ENCODE measurements at regions not wholly inside any gene's neighbourhood (a gene's known extent, or its start where the extent isn't known, plus 50 kb on each side); places are given as distances from the start of the nearest gene placed in this dataset.

GRCh38 chr7:15007507-15007906 is 105.0 kb upstream of the DGKB start:
- H3K9me3 Mint-ChIP-seq, result peaks cover under 1% of the 10 kb centered on the region
- no peaks in the 10 kb centered on the region for H3K4me1 Mint-ChIP-seq
- ATAC-seq (ENCODE audit: low read depth) (no peak), DNase-seq (no peak)
- H3K4me3 Mint-ChIP-seq, result no peak overlapping the region
- ChIA-PET CTCF (no interaction called here), POLR2A (no interaction called here)
- no peak for TF ChIP-seq CTCF (IDR thresholded peaks at IDR 0.05)
- H3K27ac Mint-ChIP-seq, result no peak overlapping the region
- intact Hi-C loops (cut with micrococcal nuclease), result no loop called here
- no peaks in the 10 kb centered on the region for H3K36me3 Mint-ChIP-seq (ENCODE audit: low read depth)
- no peaks in the 10 kb centered on the region for H3K27me3 Mint-ChIP-seq

DNA sequence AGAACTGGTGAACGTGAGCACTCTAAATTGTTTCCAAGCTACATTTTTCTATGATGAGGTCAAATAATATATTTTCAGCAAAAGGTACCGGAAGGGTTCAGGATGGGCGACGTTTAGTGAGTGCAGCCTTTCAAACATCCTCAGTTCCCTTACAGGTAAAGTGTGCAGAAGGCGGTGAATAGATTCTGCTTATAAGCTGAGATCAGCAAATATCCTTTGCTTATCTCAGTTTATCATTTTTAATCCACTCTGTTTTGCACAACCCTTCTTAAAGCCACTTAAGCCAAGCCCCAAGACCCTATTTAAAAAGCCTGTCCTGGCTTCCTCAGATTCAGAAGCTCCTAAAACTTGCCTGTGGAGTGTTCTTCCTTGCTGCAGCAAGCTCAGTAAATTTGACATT is 103.1 kb upstream of the DGKB start:
- Mint-ChIP-seq H3K27ac (no peak overlapping the region), H3K27me3 (no peaks in the 10 kb centered on the region), H3K4me1 (no peaks in the 10 kb centered on the region), H3K36me3 (ENCODE audit: low read depth) (no peaks in the 10 kb centered on the region), H3K4me3 (no peak overlapping the region), H3K9me3 (peaks cover 2% of the 10 kb centered on the region)
- intact Hi-C loops (cut with micrococcal nuclease), result no loop called here
- ATAC-seq (ENCODE audit: low read depth) (no peak), DNase-seq (no peak)
- TF ChIP-seq CTCF (IDR thresholded peaks at IDR 0.05), result no peak
- ChIA-PET POLR2A (no interaction called here), CTCF (interaction anchor here (2.1 kb wide), 1 partner anchor 10 kb away, joined by 5 read pairs; no protein-coding TSS in a partner anchor)

GRCh38 chr7:15000157-15000556 is 97.6 kb upstream of the DGKB start:
- intact Hi-C loops (cut with micrococcal nuclease), result no loop called here
- no peaks in the 10 kb centered on the region for H3K36me3 Mint-ChIP-seq (ENCODE audit: low read depth)
- POLR2A ChIA-PET, result no interaction called here

DNA sequence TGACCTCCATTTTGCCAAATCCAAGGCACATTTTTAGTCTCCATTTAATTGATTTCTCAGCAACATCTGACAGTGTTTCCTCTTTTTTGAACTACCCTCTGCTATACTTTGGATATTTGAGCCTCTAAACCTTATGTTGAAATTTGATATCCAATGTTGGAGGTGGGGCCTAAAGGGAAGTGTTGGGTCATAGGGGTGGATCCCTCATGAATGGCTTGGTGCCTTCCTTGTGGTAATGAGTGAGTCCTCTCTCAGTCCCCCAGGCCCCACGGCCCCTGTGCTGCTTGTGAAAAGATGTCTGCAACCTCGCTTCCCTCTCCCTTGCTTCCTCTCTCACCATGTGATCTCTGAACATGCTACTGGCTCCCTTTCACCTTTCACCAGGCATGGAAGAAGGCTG is 96.8 kb upstream of the DGKB start:
- Mint-ChIP-seq H3K4me3 (no peak overlapping the region), H3K9me3 (peaks cover 2% of the 10 kb centered on the region), H3K36me3 (ENCODE audit: low read depth) (no peaks in the 10 kb centered on the region), H3K27me3 (no peaks in the 10 kb centered on the region), H3K27ac (no peak overlapping the region), H3K4me1 (no peaks in the 10 kb centered on the region)
- DNase-seq (no peak), ATAC-seq (ENCODE audit: low read depth) (no peak)
- ChIA-PET CTCF (no interaction called here), POLR2A (no interaction called here)
- TF ChIP-seq CTCF (IDR thresholded peaks at IDR 0.05), result no peak
- intact Hi-C loops (cut with micrococcal nuclease), result no loop called here

More at GRCh38 chr7:15000157-15000556, 97.6 kb upstream of the DGKB start:
- Mint-ChIP-seq H3K27ac (no peak overlapping the region), H3K4me1 (no peaks in the 10 kb centered on the region), H3K9me3 (peaks cover 2% of the 10 kb centered on the region), H3K27me3 (no peaks in the 10 kb centered on the region), H3K4me3 (no peak overlapping the region)
- TF ChIP-seq CTCF (IDR thresholded peaks at IDR 0.05), result no peak
- DNase-seq (no peak), ATAC-seq (ENCODE audit: low read depth) (no peak)
- CTCF ChIA-PET, result no interaction called here

DNA sequence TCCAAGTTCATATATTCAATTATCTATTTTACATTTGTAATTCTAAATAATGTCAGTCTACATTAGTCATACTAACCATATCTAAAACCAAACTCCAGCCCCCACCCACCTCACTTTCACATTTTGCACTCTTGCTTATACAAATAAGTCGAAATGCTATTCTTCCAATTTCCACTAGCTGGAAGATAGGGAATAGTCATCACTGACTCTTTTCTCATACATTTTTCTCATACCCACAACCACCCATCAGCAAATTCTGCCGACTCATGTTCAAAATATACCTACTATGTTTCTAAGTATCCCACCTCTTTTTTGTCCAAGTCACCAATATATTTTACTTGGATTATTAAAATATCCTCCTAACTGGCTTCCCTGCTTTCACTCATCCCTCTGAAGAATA is 93.2 kb upstream of the DGKB start:
- no peak overlapping the region for H3K27ac Mint-ChIP-seq
- H3K9me3 Mint-ChIP-seq, result peaks cover 4% of the 10 kb centered on the region
- intact Hi-C loops (cut with micrococcal nuclease), result no loop called here
- DNase-seq (no peak), ATAC-seq (ENCODE audit: low read depth) (no peak)
- no peak overlapping the region for H3K4me3 Mint-ChIP-seq
- TF ChIP-seq CTCF (IDR thresholded peaks at IDR 0.05), result no peak
- POLR2A ChIA-PET, result no interaction called here
- H3K27me3 Mint-ChIP-seq, result no peaks in the 10 kb centered on the region
- H3K4me1 Mint-ChIP-seq, result no peaks in the 10 kb centered on the region
- CTCF ChIA-PET, result no interaction called here
- no peaks in the 10 kb centered on the region for H3K36me3 Mint-ChIP-seq (ENCODE audit: low read depth)
